Anterior cingulate cortex (tissue), 58 donors: ENCODE measurements at regions not wholly inside any gene's neighbourhood (a gene's known extent, or its start where the extent isn't known, plus 50 kb on each side); places are given as distances from the start of the nearest gene placed in this dataset.
A peak's percentile ranks its signal among the peaks of the same experiment; 100 is the strongest.

Experiments
- DNase-seq, 58 donors: peaks; one replicate each; lab custom pipeline; 2025; lab: John Stamatoyannopoulos, UW

DNA sequence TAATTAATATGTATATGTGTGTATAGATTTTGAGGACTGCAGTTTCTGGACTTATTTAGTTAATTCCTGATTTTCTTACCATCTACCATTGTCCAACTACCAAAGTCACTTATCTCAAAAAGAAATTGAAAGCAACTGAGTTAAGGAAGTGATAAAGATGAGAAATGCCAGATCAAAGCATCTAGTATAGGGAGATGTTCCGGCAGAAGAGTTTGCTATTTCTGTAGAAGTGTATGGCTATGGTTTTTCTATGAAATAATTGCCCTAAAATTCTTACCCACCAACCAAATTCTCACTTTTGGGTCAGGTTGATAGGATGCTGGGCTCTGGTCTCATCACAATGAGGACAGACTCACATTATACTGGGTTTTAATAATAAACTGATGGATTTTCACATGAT, 64.0 kb upstream of the RAB11FIP2 start:
- DNase-seq = no peak

DNA sequence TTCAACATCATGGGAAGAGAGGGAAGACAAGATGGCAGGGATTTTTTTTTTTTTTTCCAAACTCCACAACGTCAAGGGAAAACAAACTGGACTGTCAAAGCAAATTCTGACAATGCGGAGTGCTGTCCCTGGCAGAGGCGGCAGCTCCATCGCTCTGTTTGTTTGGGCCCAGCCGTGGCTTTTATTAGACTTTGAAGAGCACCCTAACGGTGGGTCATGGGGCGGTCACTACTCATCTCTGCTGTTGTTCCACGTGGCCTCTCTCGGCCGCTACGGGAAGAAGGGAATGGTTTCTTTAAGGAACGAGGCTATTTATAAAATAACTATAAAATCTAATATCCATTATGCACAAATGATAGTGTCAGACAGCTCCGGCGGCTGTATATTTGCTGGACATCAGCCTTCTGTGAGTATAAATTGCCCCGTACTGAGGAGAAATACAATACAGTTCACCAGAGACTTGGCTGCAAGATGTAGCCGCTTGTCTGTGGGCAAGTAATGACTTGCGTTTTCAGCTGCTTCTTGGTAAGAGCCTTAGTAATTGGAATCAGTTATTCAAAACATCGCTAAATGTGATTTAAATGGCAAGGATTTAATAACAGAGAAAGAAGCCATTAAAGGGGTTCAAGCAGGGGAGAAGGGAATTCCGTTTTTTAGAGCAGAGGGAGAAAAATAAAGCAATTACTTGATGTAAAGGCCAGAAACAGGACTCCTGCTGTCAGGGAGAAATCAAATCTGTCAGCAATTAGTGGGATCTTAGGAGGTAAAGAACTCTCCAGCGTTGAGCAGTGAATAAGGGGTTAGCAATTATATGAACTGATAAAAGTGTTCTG, 61.7 kb upstream of the RAB11FIP2 start:
- DNase-seq = peak in 1 of 58 donors; percentile 12

DNA sequence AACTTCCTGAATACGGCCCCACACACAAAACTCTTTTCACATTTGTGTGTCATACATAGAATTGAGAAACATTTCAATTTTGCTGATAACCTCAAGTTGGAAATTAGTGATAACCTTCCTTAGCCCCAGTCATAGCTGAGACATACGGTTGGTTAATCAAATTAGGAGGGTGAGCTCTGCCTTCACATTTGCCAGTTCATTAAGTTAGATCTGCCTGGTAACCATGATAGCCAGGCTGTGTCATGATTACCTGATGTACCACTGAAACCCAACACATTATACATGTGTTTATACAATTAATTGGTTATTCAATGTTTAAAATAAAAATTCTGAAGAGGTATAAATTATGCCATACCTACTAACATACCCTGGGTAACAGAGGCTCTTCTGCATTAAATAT, 60.8 kb upstream of the RAB11FIP2 start:
- no peak for DNase-seq

GRCh38 chr10:118107040-118107439, 60.3 kb upstream of the RAB11FIP2 start:
- no peak for DNase-seq

DNA sequence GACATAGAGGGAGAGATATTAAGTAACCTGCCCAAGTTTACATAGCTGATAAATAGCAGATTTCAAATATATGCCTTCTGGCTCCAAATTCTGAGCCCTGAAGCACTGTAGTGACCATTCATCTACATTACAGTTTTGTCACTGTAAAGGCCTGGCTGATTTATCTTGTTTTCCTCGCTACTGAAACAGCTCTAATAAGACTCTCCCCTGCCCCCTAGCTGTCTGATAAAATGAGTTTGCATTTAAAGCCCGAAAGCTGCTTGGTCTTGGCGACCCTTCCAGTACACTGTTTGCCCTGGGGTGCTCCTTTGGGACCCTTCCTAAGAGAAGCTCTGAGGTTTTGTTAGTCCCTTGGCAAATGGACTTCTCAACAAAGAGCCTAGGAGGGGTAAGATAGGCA, 59.7 kb upstream of the RAB11FIP2 start:
- DNase-seq = no peak

DNA sequence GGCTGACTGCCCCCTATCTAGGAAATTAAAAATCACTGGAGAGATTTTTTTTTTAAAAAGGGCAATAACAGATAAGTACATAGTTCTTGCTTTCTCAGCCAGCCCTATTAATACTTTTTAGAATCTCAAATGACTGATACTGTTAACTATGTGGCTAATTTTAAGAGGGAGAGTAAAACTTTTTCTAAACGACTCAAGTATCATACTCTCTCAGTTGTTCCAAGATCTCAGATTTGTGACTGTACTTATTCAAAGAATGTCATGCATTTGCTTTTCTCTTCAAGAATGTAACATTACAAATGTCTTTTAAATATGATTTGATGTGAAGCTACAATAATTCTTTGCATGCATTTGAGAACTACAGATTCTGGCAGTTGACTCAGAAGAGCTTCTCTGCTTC, 55.4 kb upstream of the RAB11FIP2 start:
- DNase-seq = no peak

DNA sequence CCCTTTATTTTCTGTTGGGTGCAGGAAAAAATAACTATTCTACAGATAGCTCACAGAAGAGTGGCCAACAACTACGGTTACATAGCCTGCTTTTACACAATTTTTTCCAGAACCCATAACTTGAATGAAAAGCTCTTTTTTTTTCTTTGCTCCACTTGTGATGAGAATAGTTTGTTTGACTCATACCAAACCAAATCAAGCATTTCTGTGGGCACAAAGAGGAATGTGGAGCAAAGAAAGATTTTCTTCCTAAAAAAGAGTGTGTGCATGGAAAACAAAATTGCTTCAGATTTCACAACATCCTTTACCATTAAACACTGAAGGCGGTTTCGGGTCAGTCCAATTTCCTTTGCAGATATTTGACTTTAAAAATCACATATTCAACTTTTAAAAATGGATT, 54.8 kb upstream of the RAB11FIP2 start:
- DNase-seq = no peak
